H1 (cell line): ENCODE measurements at regions not wholly inside any gene's neighbourhood (a gene's known extent, or its start where the extent isn't known, plus 50 kb on each side); places are given as distances from the start of the nearest gene placed in this dataset.

Experiments
- CTCF ChIA-PET: fragments of 300-600 bp; sonication (Branson Sonifier 250); formaldehyde crosslinking; loops from one replicate; lab custom pipeline; 2021; ENCODE audit not compliant: partially characterized antibody; lab: Charles Lee
- POLR2A ChIA-PET: fragments of 300-600 bp; sonication (Branson Sonifier 250); formaldehyde crosslinking; loops from one replicate; lab custom pipeline; 2021; ENCODE audit warnings: inconsistent platforms; ENCODE audit not compliant: partially characterized antibody; lab: Charles Lee
- DNase-seq, 2 experiments: peaks; one replicate each; pipeline versions ENCODE4 v3.0.0 to v3.0.0-alpha.2; 2010 to 2022; ENCODE audit warnings: low spot score in 2 of 2, low read depth in 1 of 2, mixed read lengths in 1 of 2
- FAIRE-seq: peaks from 2 replicates; lab custom pipeline; 2011; peaks lifted over from hg19 to GRCh38; lab: Jason Lieb, UNC
- H2AFZ ChIP-seq: 2 replicates; pipeline ENCODE4 v1.8.1; 2012; ENCODE audit warnings: low read length, inconsistent platforms
- H2AK5ac ChIP-seq: 2 replicates; pipeline ENCODE4 v1.6.1; 2013; ENCODE audit warnings: low read depth, low read length
- H2BK120ac ChIP-seq: replicated peaks from 2 replicates; pipeline ENCODE3; 2013; ENCODE audit warnings: low read depth, low read length, inconsistent platforms
- H2BK12ac ChIP-seq: 2 replicates; pipeline ENCODE4 v1.6.1; 2013; ENCODE audit warnings: low read depth, low read length
- H2BK15ac ChIP-seq: 2 replicates; pipeline ENCODE4 v1.6.1; 2013; ENCODE audit warnings: low read length
- H2BK20ac ChIP-seq: 2 replicates; pipeline ENCODE4 v1.6.1; 2013; ENCODE audit warnings: low read length
- H2BK5ac ChIP-seq: 2 replicates; pipeline ENCODE4 v1.6.1; 2013; ENCODE audit warnings: low read depth, low read length
- H3K14ac ChIP-seq: 2 replicates; pipeline ENCODE4 v1.6.1; 2013; ENCODE audit warnings: inconsistent platforms; ENCODE audit not compliant: insufficient read length
- H3K18ac ChIP-seq: 2 replicates; pipeline ENCODE4 v1.6.1; 2013; ENCODE audit warnings: low read length; ENCODE audit errors: extremely low read depth
- H3K23ac ChIP-seq: 2 replicates; pipeline ENCODE4 v1.6.1; 2013; ENCODE audit warnings: inconsistent platforms; ENCODE audit not compliant: insufficient read length
- H3K23me2 ChIP-seq: 2 replicates; pipeline ENCODE4 v1.6.1; 2013; ENCODE audit warnings: low read depth, low read length
- H3K27ac ChIP-seq: 2 replicates; pipeline ENCODE4 v1.6.1; 2011; ENCODE audit warnings: low read depth, low read length, inconsistent platforms
- H3K27me3 ChIP-seq, 4 experiments: replicated peaks in 1 of 4; 1 replicate in 1 of 4; 2 replicates in 3 of 4; pipeline versions ENCODE4 v1.6.1 to v1.8.1; 2011 to 2013; ENCODE audit warnings: low read length in 3 of 4, mild to moderate bottlenecking in 3 of 4, inconsistent platforms in 2 of 4, mixed read lengths in 2 of 4, moderate library complexity in 1 of 4; ENCODE audit not compliant: control insufficient read depth in 3 of 4, insufficient read depth in 3 of 4; ENCODE audit errors: extremely low read depth in 1 of 4
- H3K36me3 ChIP-seq, 4 experiments: 2 replicates each; pipeline versions ENCODE4 v1.6.1 to v1.8.1; 2011 to 2013; ENCODE audit warnings: mild to moderate bottlenecking in 4 of 4, low read length in 3 of 4, moderate library complexity in 2 of 4, control low read depth in 1 of 4, inconsistent platforms in 1 of 4; ENCODE audit not compliant: insufficient read depth in 4 of 4, control insufficient read depth in 2 of 4
- H3K4ac ChIP-seq: replicated peaks from 2 replicates; pipeline ENCODE3; 2013; ENCODE audit warnings: low read length, low read depth, mixed read lengths, inconsistent platforms; ENCODE audit not compliant: insufficient read length
- H3K4me1 ChIP-seq, 4 experiments: replicated peaks in 1 of 4; 1 replicate in 1 of 4; 2 replicates in 3 of 4; pipeline versions ENCODE4 v1.6.1 to v1.8.1; 2011 to 2013; ENCODE audit warnings: low read length in 3 of 4, inconsistent platforms in 2 of 4, mixed read lengths in 1 of 4; ENCODE audit not compliant: insufficient read depth in 4 of 4, control insufficient read depth in 3 of 4
- H3K4me2 ChIP-seq, 2 experiments: 2 replicates each; pipeline versions ENCODE4 v1.6.1 to v1.8.1; 2011 to 2013; ENCODE audit warnings: low read depth in 2 of 2, low read length in 2 of 2, control low read depth in 1 of 2, inconsistent platforms in 1 of 2, mild to moderate bottlenecking in 1 of 2; ENCODE audit not compliant: insufficient read depth in 1 of 2
- H3K4me3 ChIP-seq, 4 experiments: fragments of 200-600, 300-600 bp in 1 of 4; sonication (generic), shearing (Covaris generic), sonication (Bioruptor Twin) in 1 of 4; 2 replicates each; pipeline versions ENCODE4 v1.5.1 to v1.8.1; 2011 to 2016; ENCODE audit warnings: low read length in 4 of 4, low read depth in 3 of 4, control low read depth in 2 of 4, inconsistent platforms in 2 of 4, mild to moderate bottlenecking in 2 of 4, mixed read lengths in 1 of 4, moderate library complexity in 1 of 4; ENCODE audit not compliant: insufficient read depth in 2 of 4; ENCODE audit errors: extremely low read depth in 1 of 4
- H3K56ac ChIP-seq: replicated peaks from 2 replicates; pipeline ENCODE3; 2013; ENCODE audit warnings: low read depth, mild to moderate bottlenecking, mixed read lengths, low read length, inconsistent platforms; ENCODE audit not compliant: insufficient read length
- H3K79me1 ChIP-seq: 2 replicates; pipeline ENCODE4 v1.6.1; 2013; ENCODE audit warnings: low read depth, low read length, control low read depth
- H3K79me2 ChIP-seq, 2 experiments: 2 replicates each; pipeline versions ENCODE4 v1.6.1 to v1.8.1; 2012 to 2013; ENCODE audit warnings: low read length in 2 of 2, mild to moderate bottlenecking in 2 of 2, inconsistent platforms in 1 of 2; ENCODE audit not compliant: insufficient read depth in 2 of 2, control insufficient read depth in 1 of 2
- H3K9ac ChIP-seq, 4 experiments: replicated peaks in 1 of 4; 1 replicate in 1 of 4; 2 replicates in 3 of 4; pipeline versions ENCODE4 v1.6.1 to v1.8.1; 2011 to 2013; ENCODE audit warnings: low read depth in 3 of 4, low read length in 3 of 4, control low read depth in 2 of 4, mild to moderate bottlenecking in 2 of 4, moderate library complexity in 2 of 4, inconsistent platforms in 1 of 4; ENCODE audit errors: extremely low read depth in 1 of 4
- H3K9me3 ChIP-seq, 2 experiments: 2 replicates each; pipeline versions ENCODE4 v1.6.1 to v1.8.1; 2012 to 2013; ENCODE audit warnings: mild to moderate bottlenecking in 2 of 2, moderate library complexity in 2 of 2, control low read depth in 1 of 2, inconsistent platforms in 1 of 2, low read depth in 1 of 2, low read length in 1 of 2, mixed read lengths in 1 of 2; ENCODE audit not compliant: insufficient read depth in 2 of 2
- H4K20me1 ChIP-seq, 2 experiments: replicated peaks in 1 of 2; 2 replicates each; pipeline versions ENCODE3 to v1.8.1; 2011 to 2013; ENCODE audit warnings: inconsistent platforms in 2 of 2, low read length in 2 of 2, mild to moderate bottlenecking in 1 of 2; ENCODE audit not compliant: insufficient read depth in 2 of 2, control insufficient read depth in 1 of 2
- H4K5ac ChIP-seq: 2 replicates; pipeline ENCODE4 v1.6.1; 2013; ENCODE audit warnings: low read length, low read depth, mixed read lengths, inconsistent platforms; ENCODE audit not compliant: insufficient read length
- H4K8ac ChIP-seq: 2 replicates; pipeline ENCODE4 v1.8.0; 2013; ENCODE audit warnings: mild to moderate bottlenecking, moderate library complexity, low read length, inconsistent platforms; ENCODE audit not compliant: insufficient read depth; ENCODE audit errors: extremely low read depth
- H4K91ac ChIP-seq: replicated peaks from 2 replicates; pipeline ENCODE3; 2013; ENCODE audit warnings: low read length, mixed read lengths, inconsistent platforms; ENCODE audit not compliant: insufficient read length
- ATF2 ChIP-seq: IDR thresholded peaks from 2 replicates; pipeline ENCODE4 v1.6.1; 2012; ENCODE audit warnings: low read length, inconsistent platforms
- BACH1 ChIP-seq: IDR thresholded peaks from 2 replicates; pipeline ENCODE4 v1.6.1; 2012; ENCODE audit warnings: low read length, improper control_type of control experiment
- BCL11A ChIP-seq, 2 experiments: IDR thresholded peaks; one replicate each; pipeline ENCODE4 v1.6.1; 2011; ENCODE audit warnings: low read depth in 2 of 2, low read length in 2 of 2, mild to moderate bottlenecking in 2 of 2
- GABPA ChIP-seq: IDR thresholded peaks from 2 replicates; pipeline ENCODE4 v1.6.1; 2011; ENCODE audit warnings: mild to moderate bottlenecking, low read length, moderate library complexity, borderline replicate concordance; ENCODE audit not compliant: insufficient read depth
- HDAC6 ChIP-seq: IDR thresholded peaks from one replicate; pipeline ENCODE4 v1.7.1; 2012; ENCODE audit warnings: low read depth, mild to moderate bottlenecking, inconsistent platforms, low read length, moderate library complexity
- JUND ChIP-seq: IDR thresholded peaks from 2 replicates; pipeline ENCODE4 v1.6.1; 2011; ENCODE audit warnings: mild to moderate bottlenecking, improper control_type of control experiment, low read length
- NANOG ChIP-seq: IDR thresholded peaks from 2 replicates; pipeline ENCODE4 v1.6.1; 2011; ENCODE audit warnings: low read length, low read depth, mild to moderate bottlenecking, inconsistent platforms; ENCODE audit not compliant: insufficient read depth, poor library complexity, severe bottlenecking
- NRF1 ChIP-seq: IDR thresholded peaks from 2 replicates; pipeline ENCODE4 v1.6.1; 2011; ENCODE audit warnings: mild to moderate bottlenecking, low read depth, low read length, improper control_type of control experiment
- SIX5 ChIP-seq: IDR thresholded peaks from 2 replicates; pipeline ENCODE4 v1.6.1; 2011; ENCODE audit warnings: mild to moderate bottlenecking, low read depth, low read length
- SUZ12 ChIP-seq: fragments of 200-600 bp; sonication (generic); IDR thresholded peaks from 2 replicates; pipeline ENCODE4 v1.6.1; 2012; ENCODE audit warnings: mild to moderate bottlenecking, inconsistent platforms, low read length, moderate library complexity, mixed read lengths
- TAF1 ChIP-seq: IDR thresholded peaks from 2 replicates; pipeline ENCODE4 v1.6.1; 2011; ENCODE audit warnings: mild to moderate bottlenecking, low read depth, low read length
- whole genome bisulfite sequencing, 2 experiments: shearing (Covaris generic) in 1 of 2; methylation state at CpG; one replicate each; pipeline versions ENCODE4 v1.1.6 to v1.1.7; 2013 to 2015; ENCODE audit warnings: low lambda C conversion rate in 2 of 2, mixed read lengths in 2 of 2, inconsistent platforms in 1 of 2, low coverage in 1 of 2, missing lambda C conversion rate in 1 of 2; ENCODE audit not compliant: insufficient replicate concordance in 2 of 2, insufficient coverage in 1 of 2, insufficient read length in 1 of 2; ENCODE audit errors: extremely low coverage in 1 of 2, missing lambda C conversion rate in 1 of 2; 5-methylcytosine and 5-hydroxymethylcytosine counted together

DNA sequence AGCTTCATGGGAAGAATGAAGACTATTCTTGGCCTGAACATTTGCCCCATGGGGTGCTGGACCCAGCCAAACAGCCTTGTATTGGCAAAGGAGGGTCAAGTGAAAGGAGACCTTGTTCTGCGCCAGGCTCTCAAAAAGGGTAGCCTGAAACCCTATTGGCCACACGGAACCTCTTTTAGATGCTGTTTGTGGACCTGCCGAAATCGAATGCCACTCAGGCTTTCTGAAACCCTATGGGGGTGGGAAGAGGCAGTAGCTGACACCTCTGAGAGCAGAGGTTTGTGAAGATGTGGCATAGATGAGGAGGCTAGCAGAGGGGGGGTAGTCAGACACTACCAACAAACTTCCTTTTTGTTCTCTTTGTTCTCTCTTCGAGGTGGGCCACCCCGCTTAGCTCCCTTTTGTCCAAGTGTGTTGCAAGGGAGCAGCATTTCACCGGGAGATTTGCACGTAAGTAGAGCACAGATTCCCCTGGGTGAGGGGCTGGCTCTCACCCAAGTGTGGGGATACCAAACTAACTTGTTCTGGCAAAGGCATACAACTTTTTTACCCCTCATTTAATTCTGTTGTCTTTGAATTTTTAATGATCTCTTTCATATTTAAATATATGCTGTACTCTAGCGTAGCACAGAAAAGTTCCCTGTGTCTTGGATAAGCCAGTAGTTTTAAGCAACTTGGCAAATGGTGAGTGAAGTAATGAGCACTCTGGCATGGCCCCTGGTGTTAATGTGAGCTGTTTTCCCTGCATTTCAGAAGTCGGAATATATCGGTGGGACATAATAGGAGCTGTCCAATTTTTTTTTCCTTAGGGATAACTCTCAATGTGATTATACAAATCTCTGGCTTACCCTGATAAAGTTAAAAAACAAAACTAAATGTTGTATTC, 107.7 kb downstream of the SEPTIN7 start:
- no peak overlapping the region for H4K8ac ChIP-seq
- WGBS, 2 experiments = 58% methylated on average over 11 of the region's 11 CpGs; no CpG with 5 or more reads in 1 of the 2 experiments
- H2BK120ac ChIP-seq = no peak overlapping the region
- H3K27ac ChIP-seq = no peak overlapping the region
- peaks cover 0 to 4% (median 0%) of the 10 kb centered on the region in 4 experiments; a peak in 1 of 8 replicates for H3K36me3 ChIP-seq
- no peak overlapping the region for H3K56ac ChIP-seq
- H3K23me2 ChIP-seq = no peaks in the 10 kb centered on the region
- H4K91ac ChIP-seq = no peak overlapping the region
- no peak overlapping the region; the same call in 1 of the 2 replicates for H2BK5ac ChIP-seq
- H3K4me2 ChIP-seq = peak overlapping the region; percentile 14 to 34; a peak in 2 of 4 replicates
- ChIA-PET POLR2A (interaction anchor here (2.0 kb wide), 1 partner anchor 106 kb away, joined by 6 read pairs; no protein-coding TSS in a partner anchor), CTCF (interaction anchor here (0.6 to 2.0 kb wide), 8 partner anchors 11 to 243 kb away, joined by 3 to 7 read pairs (median 3); no protein-coding TSS in a partner anchor)
- no peak overlapping the region for H2BK20ac ChIP-seq
- no peak overlapping the region for H3K14ac ChIP-seq
- no peak overlapping the region for H2BK12ac ChIP-seq
- H3K4me1 ChIP-seq = peaks cover 2 to 14% (median 8%) of the 10 kb centered on the region in 4 experiments; a peak in 6 of 7 replicates
- no peak overlapping the region for H3K18ac ChIP-seq
- no peak overlapping the region for H3K23ac ChIP-seq
- H3K9me3 ChIP-seq = no peaks in the 10 kb centered on the region
- no peak for FAIRE-seq
- H3K79me2 ChIP-seq = no peaks in the 10 kb centered on the region
- no peak overlapping the region for H2BK15ac ChIP-seq
- no peak overlapping the region for H3K4me3 ChIP-seq
- no peaks in the 10 kb centered on the region for H3K27me3 ChIP-seq
- H3K79me1 ChIP-seq = no peaks in the 10 kb centered on the region
- no peak overlapping the region for H2AFZ ChIP-seq
- no peak overlapping the region for H4K5ac ChIP-seq
- H3K4ac ChIP-seq = no peak overlapping the region
- no peak for DNase-seq
- no peak overlapping the region for H3K9ac ChIP-seq
- no peak overlapping the region for H2AK5ac ChIP-seq
- H4K20me1 ChIP-seq = no peaks in the 10 kb centered on the region
- TF ChIP-seq BCL11A (IDR thresholded peaks at IDR 0.05; ENCODE audit: low read depth in 2 of 2, low read length in 2 of 2) = no peak
- TF ChIP-seq HDAC6 = no peak
- TF ChIP-seq SUZ12 = no peak
- TF ChIP-seq NANOG = no peak
- no peak for TF ChIP-seq GABPA
- TF ChIP-seq NRF1 = no peak
- no peak for TF ChIP-seq JUND
- TF ChIP-seq ATF2 = no peak
- TF ChIP-seq SIX5 = no peak
- no peak for TF ChIP-seq BACH1
- TF ChIP-seq TAF1 = no peak
